ENCODE measurements at regions not wholly inside any gene's neighbourhood (a gene's known extent, or its start where the extent isn't known, plus 50 kb on each side); places are given as distances from the start of the nearest gene placed in this dataset.
"Not testable (repeated sequence)": the region's sequence is repeated elsewhere in the genome, so short reads cannot be mapped to it uniquely, and the experiment has no call there.

DNA sequence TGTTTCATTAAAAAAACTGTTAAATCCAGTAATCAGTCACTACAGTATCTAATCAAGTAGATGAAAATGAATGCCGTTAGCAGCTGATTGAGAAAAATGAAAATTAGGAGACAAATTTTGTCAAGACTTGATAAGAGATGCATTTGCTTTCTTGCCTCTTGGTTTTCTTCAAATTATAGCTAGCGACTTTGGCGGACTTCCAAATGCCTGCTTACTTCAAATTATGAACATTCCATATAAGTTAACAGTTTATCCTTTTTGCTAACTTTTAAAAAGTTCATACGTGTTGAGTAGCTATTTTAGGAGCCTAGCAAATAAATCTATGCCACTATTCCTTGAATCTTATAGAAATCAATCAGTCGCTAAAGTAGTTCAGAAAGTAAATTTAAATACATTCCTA is 58.8 kb downstream of the PPP4R3C start:
- DNase-seq (ENCODE audit: low read depth in 3 of 3, low spot score in 2 of 3), result no peak

DNA sequence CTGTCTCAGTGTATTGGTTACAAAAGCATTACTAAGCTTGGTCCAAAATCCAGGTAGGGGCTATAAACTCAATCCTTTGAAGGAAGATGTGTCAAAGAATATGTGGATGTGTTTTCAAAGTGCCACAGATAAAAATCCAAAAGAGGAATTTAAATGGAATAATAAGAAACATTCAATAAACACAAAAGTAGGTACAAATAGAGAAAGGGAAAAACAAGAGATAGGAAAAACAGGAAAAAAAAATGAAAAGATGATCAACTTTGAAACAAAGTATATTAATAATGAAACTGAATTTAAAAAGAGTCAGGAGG is 64.0 kb downstream of the PPP4R3C start:
- no peak for DNase-seq (ENCODE audit: low read depth in 3 of 3, low spot score in 2 of 3)

DNA sequence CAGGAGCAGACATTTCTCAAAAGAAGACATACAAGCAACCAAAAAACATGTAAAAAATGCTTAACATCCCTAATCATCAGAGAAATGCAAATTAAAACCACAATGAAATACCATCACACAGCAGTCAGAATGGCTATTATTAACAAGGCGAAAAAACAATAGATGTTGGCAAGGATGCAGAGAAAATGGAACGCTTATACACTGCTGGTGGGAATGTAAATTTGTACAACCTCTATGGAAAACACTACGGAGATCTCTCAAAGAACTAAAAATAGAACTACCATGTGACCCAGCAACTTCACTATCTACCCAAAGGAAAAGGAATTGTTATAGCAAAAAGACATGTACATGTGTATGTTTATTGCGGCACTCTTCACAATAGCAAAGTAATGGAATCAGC is 71.5 kb downstream of the PPP4R3C start:
- DNase-seq (ENCODE audit: low read depth in 3 of 3, low spot score in 2 of 3), result no peak

DNA sequence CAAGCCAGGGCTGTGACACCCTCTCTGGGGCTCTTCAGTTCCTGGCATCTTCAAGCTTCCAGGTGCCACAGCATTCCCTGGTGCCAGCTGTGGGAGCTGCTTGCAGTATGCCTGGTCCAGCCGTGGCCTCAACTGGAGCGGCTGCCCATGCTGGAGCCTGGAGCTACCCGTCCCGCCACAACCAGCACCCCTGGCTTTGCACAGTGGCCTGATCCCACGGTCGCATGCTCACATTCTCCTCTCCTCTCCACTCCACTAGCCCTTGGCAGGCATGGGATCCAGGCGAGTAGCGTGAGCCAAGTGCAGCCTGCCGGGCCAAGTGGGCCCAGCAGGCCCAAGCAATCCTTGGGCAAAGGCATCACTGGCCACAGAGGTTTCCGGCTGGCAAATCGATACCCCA is 81.7 kb downstream of the PPP4R3C start:
- no peak for DNase-seq (ENCODE audit: low read depth in 3 of 3, low spot score in 2 of 3)

DNA sequence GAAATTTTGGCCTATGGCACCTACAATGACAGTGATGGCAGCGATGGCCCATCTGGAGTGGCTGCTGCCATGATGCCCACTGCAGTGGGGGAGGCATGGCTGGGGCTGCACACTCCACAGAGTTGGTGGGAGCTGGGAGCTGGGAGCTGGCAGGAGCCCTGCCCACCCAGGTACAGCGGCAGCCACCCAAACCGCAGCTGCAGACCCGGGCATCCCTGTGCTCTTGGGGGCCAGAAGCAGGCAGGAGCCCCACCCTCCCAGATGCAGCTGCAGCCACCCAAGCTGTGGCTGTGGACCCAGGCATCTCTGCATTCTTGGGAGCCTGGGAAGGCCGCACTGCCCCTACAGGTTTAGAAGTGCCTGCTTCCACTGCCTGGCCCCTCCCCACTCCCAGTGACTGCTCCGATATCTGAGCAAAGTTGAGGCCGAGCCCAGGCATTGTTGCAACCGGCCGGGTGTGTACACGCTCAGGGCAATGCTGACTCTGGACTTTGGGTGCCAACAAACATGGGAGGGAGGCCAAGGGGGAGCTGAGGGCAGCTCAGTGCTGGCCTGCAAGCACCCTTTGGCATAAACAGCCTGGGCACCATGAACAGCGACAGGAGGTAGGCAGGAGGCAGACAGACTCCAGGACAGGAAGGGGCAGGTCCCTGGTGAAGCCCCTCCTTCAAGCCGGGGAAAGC is 82.8 kb downstream of the PPP4R3C start:
- DNase-seq (ENCODE audit: low read depth in 3 of 3, low spot score in 2 of 3), result no peak

DNA sequence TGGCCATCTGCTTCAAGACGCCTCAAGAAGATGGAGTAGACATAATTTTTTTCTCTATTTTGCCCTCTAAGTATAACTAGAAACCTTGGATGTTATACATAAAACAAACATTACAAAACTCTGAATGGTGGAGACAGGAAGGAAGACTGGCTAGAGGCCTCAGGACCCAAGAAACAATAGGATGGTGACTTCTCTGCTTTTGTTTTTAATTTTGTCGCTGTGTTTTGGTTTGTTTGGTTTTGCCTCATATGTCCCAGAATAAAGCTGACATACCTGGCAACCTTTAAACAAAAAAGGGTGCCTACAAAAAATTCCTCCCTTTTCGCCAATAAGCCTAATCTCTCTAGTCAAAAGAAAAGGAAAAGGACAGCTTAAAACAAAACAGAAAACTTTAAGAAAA is 109.1 kb downstream of the PPP4R3C start:
- no peak for DNase-seq (ENCODE audit: low read depth in 3 of 3, low spot score in 2 of 3)

DNA sequence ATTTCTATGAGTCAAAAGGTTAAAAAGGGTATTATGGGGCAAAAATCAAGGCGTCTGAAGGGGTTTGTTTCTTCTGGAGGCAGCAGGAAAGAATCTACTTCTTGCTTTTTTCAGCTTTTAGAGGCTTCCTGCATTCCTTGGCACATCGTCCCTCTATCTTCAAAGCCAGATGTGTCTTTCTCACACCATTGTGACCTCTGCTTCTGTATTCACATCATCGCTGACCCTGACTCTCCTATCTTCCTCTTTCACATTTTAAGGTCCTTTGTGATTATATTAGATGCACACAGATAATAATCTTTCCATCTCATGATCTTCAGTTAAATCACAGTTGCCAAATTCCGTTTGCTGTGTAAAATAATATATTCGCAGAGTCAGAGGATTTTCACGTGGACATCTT is 112.7 kb downstream of the PPP4R3C start:
- no peak for DNase-seq (ENCODE audit: low read depth in 3 of 3, low spot score in 2 of 3)

DNA sequence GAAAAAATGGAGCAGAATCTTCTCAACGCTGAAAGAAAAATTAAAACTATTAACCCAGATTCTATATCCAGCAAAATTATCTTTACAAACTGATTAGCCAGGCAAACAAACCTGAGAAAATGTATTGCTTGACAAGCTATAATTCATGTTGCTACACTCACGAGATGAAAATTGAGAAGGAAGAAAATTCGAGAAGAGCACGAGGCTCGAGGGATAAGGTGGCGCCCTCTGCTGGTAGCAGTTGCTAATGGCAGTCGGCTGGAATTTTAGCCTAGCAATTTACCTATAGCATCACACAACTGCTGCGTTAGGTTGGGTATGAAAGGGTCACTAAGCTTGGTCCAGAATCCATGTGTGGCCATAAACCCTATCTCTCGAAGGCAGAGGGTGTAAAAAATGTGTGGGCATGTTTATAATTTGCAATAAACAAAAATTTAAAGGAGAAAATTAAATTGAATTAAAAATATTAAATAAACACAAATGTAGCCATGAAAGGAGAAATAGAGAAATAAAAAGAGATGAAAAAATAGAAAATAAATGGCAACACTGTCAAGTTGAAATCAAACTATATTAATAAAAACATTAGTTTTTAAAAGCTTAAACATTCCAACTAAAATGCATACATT is 126.6 kb downstream of the PPP4R3C start:
- peak in 1 of 3 donors; percentile 1 for DNase-seq (ENCODE audit: low read depth in 3 of 3, low spot score in 2 of 3)

DNA sequence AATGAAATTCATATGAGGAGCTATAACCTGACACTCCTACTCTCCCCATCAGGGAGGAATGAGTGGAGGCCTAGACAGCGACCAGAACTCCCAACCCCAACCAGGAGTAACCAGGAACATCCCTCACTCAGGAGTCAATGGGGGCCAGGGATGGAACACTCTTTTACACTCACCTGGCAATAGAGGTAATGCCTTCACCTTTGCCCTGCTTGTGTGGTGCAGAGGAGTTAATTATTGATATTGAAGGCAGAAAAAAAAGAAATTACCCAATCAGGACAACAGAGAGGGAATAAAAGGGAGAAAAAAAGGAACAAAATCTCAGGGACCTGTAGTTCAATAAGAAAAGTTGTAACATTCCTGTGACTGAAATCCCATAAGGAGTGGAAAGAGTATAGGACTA is 141.5 kb downstream of the PPP4R3C start:
- DNase-seq (ENCODE audit: low read depth in 3 of 3, low spot score in 2 of 3), result no peak

DNA sequence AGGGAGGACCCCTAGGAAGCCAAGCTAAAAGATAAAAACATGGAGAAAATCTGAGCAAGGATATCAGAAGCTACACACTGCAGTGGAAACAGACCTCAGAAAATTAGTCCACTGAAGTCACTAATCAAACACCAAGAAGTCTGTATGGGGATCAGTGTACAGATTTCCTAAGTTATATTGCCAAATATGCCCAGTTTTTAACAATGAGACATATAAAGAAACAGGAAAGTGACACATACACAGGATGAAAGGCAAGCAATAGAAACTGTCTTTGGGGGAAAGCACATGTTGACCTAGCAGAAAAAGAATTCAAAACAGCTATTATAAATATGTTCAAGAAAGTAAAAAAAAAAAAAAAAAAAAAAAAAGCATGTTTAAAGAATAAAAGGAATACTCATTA is 153.7 kb downstream of the PPP4R3C start:
- DNase-seq (ENCODE audit: low read depth in 3 of 3, low spot score in 2 of 3), result no peak

DNA sequence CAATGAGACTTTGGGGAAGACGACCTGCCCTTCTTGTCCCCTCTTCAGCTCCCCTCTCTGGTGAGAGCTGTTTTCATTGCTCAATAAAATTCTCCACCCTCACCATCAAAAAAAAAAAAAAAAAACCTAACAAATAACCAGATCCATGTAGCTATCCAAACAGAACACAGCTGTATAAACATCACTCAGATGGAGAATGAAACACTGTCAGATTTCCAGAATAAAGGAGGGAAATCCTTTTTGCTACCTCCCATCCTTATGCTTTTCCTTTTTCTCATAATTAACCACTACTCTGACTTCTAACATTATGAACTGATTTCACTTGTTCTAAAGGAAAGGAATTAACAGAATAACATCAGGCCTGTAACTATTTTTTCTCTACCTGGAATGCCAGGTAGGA is 155.6 kb downstream of the PPP4R3C start:
- no peak for DNase-seq (ENCODE audit: low read depth in 3 of 3, low spot score in 2 of 3)

DNA sequence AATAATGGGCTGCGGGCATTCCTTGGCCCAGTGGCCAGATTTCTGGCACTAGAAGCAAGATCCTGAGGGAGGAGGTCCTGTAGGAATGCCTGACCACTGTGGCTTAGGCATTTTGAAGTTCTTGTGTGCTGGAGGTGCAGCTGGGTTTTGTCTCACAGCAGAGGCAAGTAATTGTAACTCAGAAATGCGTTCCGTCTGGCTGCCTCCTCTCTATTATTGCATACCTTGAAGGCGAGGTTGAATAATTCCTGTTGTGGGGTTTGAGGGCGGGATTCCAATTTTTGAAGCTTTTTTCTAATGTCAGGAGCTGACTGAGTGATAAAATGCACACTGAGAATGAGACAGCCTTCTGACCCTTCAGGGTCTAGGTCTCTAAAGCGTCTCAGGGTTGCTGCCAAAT is 170.6 kb downstream of the PPP4R3C start:
- not testable (repeated sequence) for DNase-seq (ENCODE audit: low read depth in 3 of 3, low spot score in 2 of 3)

DNA sequence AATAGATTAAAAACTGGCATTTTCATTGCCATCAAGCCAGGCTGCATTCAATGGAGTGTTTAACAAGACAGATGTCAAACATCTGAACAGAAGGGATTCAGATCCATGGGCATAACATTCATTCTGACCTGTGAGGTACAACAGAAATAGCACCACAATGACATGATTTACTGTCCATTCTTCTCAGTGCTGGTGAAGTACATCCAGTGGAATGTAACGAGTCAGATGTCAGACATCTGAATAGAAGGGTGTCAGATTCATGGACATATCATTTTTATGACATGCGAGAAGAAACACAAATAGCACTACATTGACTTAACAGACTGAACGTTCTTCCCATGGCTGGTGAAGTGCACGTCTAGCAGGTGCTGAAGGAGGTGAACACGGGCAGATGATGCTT is 186.4 kb downstream of the PPP4R3C start:
- no peak for DNase-seq (ENCODE audit: low read depth in 3 of 3, low spot score in 2 of 3)

DNA sequence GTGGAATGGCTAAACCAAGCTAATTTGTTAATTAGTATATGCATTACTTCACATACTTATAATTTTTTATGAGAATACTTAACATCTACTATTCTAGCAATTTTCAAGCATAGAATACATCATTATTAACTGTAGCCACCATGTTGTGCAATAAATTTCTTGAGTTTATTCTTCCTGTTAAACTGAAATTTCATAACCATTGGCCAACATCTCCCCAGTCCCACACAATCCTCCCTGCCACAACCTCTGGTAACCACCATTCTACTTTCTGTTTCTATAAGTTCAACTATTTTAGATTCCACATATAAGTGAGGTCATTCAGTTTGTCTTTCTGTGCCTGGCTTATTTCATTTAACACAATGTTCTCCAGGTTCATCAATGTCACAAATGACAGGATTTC is 208.5 kb downstream of the PPP4R3C start:
- DNase-seq (ENCODE audit: low read depth in 3 of 3, low spot score in 2 of 3), result no peak

DNA sequence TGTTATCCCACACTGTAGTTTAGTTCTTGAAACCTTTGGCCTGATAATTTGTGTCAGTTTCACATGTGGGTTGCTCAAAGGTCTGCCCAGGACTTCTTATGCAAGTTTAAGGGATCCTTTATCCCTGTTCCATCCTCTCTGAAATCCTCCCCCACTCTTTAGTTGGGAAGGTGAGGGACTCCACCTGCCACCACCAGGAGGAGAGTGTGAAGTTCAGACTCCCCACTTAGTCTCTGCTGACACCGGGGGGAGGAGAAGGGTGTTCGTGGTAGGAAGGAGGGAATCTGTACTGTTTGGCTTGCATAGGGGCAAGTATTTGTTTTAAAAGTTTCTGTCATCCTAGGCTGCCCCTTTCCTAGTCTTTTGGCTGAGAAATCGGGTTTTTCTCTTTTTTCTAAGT is 211.8 kb downstream of the PPP4R3C start:
- DNase-seq (ENCODE audit: low read depth in 3 of 3, low spot score in 2 of 3), result no peak

DNA sequence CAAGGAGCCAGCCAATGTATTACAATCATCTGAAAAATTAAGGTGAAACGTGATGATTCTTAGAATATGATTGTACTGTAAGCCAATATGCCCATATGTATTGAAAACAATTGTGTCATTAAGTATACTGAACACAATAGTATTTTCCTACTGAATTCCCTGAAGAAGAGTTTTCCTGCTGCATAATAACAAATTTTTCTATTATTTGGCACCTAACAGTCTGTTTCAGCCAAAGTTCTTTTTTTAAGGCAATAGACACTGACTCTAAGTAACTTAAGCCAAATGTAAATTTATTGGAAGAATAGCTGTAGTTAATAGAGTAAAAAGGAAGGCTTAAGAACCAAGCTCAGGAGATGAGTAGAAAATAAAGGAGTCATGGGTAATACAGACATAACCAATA is 220.6 kb downstream of the PPP4R3C start:
- no peak for DNase-seq (ENCODE audit: low read depth in 3 of 3, low spot score in 2 of 3)

DNA sequence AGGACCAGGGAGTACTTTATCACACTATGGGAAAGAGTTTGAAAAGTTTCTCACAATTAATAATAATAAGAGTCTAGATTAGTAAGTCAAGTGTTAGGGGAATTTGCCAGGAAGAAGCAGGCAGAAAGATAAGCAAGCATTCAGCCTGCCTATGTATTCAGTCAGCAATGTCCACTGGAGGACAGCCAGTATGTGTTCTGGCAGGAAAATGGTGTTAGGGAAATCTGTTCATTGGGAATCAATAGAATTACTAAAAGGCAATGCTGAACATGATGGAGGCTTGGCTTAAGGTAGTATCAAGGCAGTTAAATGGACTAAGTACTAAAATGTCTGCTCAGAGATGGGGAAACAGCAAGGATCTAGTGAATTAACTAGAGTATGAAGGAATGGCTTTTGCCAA is 221.2 kb downstream of the PPP4R3C start:
- no peak for DNase-seq (ENCODE audit: low read depth in 3 of 3, low spot score in 2 of 3)

DNA sequence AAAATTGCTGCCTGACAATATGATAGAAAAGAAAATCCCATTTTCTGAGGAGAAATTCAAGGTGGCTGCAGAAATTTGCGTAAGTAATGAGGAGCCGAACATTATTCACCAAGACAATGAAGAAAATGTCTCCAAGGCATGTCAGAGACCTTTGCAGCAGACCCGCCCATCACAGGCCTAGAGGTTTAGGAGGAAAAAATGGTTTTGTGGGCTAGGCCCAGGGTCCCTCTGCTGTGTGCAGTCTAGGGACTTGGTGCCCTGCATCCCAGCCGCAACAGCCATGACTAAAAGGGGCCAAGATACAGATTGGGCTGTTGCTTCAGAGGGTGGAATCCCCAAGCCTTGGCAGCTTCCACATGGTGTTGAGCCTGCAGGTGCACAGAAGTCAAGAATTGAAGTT is 223.1 kb downstream of the PPP4R3C start:
- not testable (repeated sequence) for DNase-seq (ENCODE audit: low read depth in 3 of 3, low spot score in 2 of 3)

DNA sequence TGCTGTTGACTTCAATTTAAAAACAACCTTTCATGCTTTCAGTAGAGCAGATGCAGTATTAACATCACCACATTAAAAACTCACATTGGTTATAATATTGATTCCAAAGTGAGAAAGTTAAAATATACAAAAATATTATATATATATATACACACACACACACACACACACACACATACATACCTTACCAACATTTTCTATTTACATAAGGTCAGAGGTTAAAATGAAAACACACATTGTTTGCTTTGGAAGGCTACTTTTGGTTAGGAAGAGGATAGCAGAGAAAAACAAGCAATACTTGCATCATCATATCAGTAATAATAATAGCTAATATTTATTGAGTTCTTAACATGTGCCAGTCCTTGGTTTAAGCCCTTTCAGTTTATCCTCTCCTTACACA is 226.5 kb downstream of the PPP4R3C start:
- no peak for DNase-seq (ENCODE audit: low read depth in 3 of 3, low spot score in 2 of 3)

DNA sequence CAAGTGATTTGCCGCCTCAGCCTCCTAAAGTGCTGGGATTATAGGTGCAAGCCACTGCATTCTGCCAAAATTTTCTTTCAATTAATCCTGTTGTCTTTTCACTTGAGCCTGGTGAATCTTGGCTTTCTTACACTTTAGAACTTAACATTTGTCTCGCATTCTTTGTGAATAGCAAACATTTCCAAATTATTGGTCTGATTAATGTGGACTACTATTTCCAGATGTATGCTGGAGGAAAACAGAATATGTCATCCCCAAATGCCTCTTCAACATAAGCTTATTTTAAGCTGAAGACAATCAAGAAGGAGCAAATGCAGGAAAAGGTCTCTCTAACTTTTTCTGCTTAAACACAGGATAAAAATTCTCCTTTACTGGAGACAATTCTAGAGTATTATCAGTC is 233.4 kb downstream of the PPP4R3C start:
- DNase-seq (ENCODE audit: low read depth in 3 of 3, low spot score in 2 of 3), result no peak

DNA sequence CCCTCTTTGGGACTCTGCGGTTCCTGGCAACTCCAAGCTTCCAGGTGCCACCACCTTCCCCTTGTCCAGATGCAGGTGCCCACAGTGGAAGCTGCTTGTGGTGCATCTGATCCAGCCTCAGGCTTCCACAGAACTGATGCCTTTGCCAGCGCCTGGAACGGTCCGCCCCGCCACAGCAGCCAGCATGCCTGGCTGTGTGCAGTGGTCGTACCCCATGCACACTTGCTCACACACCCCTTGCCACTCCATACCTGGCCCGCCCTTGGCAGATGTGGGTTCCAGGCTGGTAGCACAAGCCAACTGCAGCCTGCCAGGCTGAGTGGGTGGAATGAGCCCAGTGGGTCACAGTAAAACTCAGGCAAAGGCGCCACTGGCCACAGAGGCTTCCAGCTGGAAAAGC is 240.5 kb downstream of the PPP4R3C start:
- DNase-seq (ENCODE audit: low read depth in 3 of 3, low spot score in 2 of 3), result no peak

DNA sequence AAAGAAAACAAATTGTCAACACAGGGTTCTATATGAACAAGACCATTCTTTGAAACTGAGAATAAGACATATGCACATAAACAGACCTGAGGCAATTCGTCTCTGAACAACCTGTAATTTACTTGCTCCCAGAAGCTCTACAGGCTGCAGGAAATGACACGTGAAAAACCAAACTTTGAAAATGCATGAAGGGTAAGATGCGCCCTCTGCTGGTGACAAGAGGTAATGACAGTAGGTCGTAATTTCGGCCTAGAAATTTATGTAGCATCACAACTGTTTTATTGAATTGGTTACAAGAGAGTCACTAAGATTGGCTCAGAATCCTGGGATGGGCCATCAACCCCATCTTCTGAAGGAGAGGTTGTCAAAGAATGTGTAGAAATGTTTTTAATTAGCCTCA is 276.5 kb downstream of the PPP4R3C start:
- no peak for DNase-seq (ENCODE audit: low read depth in 3 of 3, low spot score in 2 of 3)

DNA sequence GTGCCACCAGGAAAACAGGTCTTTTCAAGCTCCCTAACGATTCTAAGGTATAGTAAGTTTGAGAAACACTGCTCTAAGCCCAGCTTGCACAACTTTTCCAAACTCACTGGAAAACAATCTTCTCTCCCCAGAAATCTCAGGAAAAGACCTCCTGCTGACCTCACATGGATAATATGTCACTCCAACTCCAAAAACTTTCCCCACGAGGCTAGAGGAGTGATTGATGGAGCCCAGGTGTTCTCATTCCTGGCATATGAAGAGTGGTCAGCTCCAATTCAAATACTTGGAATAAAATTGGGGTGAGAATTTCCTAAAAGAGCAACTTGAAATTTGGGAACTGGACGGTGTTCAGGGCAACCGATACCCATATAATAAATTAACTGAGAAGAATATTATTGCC is 299.9 kb downstream of the PPP4R3C start:
- DNase-seq (ENCODE audit: low read depth in 3 of 3, low spot score in 2 of 3), result no peak
